Loucy (cell line): ENCODE measurements at regions not wholly inside any gene's neighbourhood (a gene's known extent, or its start where the extent isn't known, plus 50 kb on each side); places are given as distances from the start of the nearest gene placed in this dataset.

Experiments
- CTCF ChIP-seq: fragments of 200-600 bp; sonication (generic); conservative IDR thresholded peaks from 2 replicates; pipeline ENCODE4 v1.5.1; 2014; ENCODE audit warnings: mild to moderate bottlenecking, antibody characterized with exemption, low read length
- EZH2phosphoT487 ChIP-seq: fragments of 200-600 bp; IDR thresholded peaks from 2 replicates; pipeline ENCODE4 v1.6.1; 2018; ENCODE audit warnings: antibody characterized with exemption, mild to moderate bottlenecking, moderate library complexity, borderline replicate concordance

- no peak for TF ChIP-seq CTCF
- TF ChIP-seq EZH2phosphoT487 = no peak
Measured at GRCh38 chr12:46457958-46458357, 85.4 kb upstream of the SLC38A2 start.
